HFF-Myc (cell line): ENCODE measurements at regions not wholly inside any gene's neighbourhood (a gene's known extent, or its start where the extent isn't known, plus 50 kb on each side); places are given as distances from the start of the nearest gene placed in this dataset.

Experiments used
- DNase-seq: peaks from one replicate; pipeline ENCODE4 v3.0.0-alpha.2; 2011; ENCODE audit warnings: low read depth; ENCODE audit errors: extremely low read depth
- H3K4me3 ChIP-seq: replicated peaks from 2 replicates; pipeline ENCODE4 v1.5.1; 2011; ENCODE audit warnings: low read depth, mild to moderate bottlenecking, control low read depth, low read length
- TF ChIP-seq, protein P1 (sequence below): IDR thresholded peaks from 2 replicates; pipeline ENCODE4 v1.5.1; 2012; ENCODE audit warnings: mild to moderate bottlenecking, low read depth, low read length, control low read depth; ENCODE audit errors: missing control alignments

GRCh38 chr2:186256540-186256939 is 229.5 kb upstream of the ZC3H15 start:
- DNase-seq: peak; percentile 25
- TF ChIP-seq, protein P1, sequence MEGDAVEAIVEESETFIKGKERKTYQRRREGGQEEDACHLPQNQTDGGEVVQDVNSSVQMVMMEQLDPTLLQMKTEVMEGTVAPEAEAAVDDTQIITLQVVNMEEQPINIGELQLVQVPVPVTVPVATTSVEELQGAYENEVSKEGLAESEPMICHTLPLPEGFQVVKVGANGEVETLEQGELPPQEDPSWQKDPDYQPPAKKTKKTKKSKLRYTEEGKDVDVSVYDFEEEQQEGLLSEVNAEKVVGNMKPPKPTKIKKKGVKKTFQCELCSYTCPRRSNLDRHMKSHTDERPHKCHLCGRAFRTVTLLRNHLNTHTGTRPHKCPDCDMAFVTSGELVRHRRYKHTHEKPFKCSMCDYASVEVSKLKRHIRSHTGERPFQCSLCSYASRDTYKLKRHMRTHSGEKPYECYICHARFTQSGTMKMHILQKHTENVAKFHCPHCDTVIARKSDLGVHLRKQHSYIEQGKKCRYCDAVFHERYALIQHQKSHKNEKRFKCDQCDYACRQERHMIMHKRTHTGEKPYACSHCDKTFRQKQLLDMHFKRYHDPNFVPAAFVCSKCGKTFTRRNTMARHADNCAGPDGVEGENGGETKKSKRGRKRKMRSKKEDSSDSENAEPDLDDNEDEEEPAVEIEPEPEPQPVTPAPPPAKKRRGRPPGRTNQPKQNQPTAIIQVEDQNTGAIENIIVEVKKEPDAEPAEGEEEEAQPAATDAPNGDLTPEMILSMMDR: peak; percentile 31
- H3K4me3 ChIP-seq: no peak overlapping the region

GRCh38 chr2:186263673-186264250 is 222.3 kb upstream of the ZC3H15 start:
- TF ChIP-seq, protein P1: no peak
- no peak for DNase-seq

GRCh38 chr2:186269536-186269935 is 216.5 kb upstream of the ZC3H15 start:
- TF ChIP-seq, protein P1: no peak
- no peak for DNase-seq
- no peak overlapping the region for H3K4me3 ChIP-seq

More at GRCh38 chr2:186263673-186264250, 222.3 kb upstream of the ZC3H15 start:
- no peak overlapping the region for H3K4me3 ChIP-seq

DNA sequence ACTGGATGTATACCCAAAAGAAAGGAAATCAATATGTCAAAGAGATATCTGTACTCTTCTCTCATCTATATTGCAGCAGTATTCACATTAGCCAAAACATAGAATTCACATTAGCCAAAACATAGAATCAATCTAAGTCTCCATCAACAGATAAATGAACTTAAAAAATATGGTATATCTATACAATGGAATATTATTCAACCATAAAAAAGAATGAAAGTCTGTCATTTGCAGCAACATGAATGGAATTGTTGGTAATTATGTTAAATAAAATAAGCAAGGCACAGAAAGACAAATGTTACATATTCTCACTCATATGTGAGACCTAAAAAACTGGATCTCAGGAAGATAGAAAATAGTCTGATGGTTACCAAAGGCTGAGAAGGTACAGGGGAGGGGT is 212.1 kb upstream of the ZC3H15 start:
- DNase-seq: no peak
- H3K4me3 ChIP-seq: no peak overlapping the region
- TF ChIP-seq, protein P1: no peak

DNA sequence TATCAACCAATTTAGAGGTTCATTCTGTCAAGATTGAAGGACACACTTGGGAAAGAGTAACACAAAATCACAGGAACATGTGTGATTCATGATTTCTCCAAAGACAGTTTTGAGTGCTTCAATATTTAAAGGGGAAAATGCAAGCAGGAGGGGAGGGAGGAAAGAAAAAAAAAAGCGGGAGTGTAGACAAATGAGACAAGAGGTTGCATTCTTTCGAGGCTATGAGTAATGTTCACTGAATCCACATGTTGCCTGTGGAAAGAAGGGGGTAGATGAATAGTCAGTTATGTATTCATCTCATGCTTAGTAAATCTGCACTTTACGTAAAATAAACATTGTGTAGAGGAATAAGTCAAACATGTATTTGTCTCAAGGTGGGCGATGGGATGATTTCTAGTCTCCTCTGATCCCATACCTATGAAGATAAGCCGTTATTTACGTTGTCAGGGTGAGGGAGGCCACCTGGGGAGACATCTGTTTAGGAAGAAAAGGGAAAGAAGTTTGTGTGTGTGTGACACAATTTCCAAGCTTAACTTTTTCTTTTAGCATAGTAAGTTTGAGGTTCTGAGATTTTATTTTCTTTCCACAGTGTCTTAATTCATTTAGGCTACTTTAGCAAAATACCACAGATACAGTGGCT is 211.0 kb upstream of the ZC3H15 start:
- DNase-seq: no peak
- TF ChIP-seq, protein P1: no peak
- H3K4me3 ChIP-seq: no peak overlapping the region

DNA sequence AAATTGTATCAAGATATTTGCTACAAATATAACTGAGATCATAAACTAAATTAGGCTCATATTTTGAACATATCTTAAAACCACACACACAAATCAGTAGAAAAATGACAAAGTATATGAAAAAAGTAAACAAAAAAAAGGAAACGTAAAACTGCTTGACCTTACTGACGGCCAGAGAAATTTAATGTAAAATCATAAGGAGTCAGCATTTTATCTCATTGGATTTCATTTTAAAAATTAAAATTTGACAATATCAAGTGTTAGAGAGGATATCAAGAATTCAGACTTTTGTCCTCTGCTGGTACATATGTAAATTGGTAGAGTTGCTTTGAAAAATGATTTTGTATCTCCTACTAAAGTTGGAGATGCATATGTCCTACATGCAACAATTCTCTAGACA is 209.2 kb upstream of the ZC3H15 start:
- H3K4me3 ChIP-seq: no peak overlapping the region
- no peak for DNase-seq
- TF ChIP-seq, protein P1: no peak
